Suprapubic skin (tissue), 4 donors: ENCODE measurements at regions not wholly inside any gene's neighbourhood (a gene's known extent, or its start where the extent isn't known, plus 50 kb on each side); places are given as distances from the start of the nearest gene placed in this dataset.

Experiments
- DNase-seq, 2 donors: peaks; one replicate each; pipeline ENCODE4 v3.0.0-alpha.2; 2019; ENCODE audit warnings: low spot score in 2 of 2
- H3K27ac ChIP-seq: fragments of 200-600 bp; sonication (generic); one replicate; pipeline ENCODE4 v1.5.1; 2019
- H3K27me3 ChIP-seq: fragments of 200-600 bp; sonication (generic); one replicate; pipeline ENCODE4 v1.5.1; 2019
- H3K36me3 ChIP-seq: fragments of 200-600 bp; sonication (generic); one replicate; pipeline ENCODE4 v1.5.1; 2019
- H3K4me1 ChIP-seq: fragments of 200-600 bp; sonication (generic); one replicate; pipeline ENCODE4 v1.5.1; 2019
- H3K4me3 ChIP-seq: fragments of 200-600 bp; sonication (generic); one replicate; pipeline ENCODE4 v1.5.1; 2019; ENCODE audit warnings: mild to moderate bottlenecking
- H3K9me3 ChIP-seq: fragments of 200-600 bp; sonication (generic); one replicate; pipeline ENCODE4 v1.5.1; 2019
- CTCF ChIP-seq, 2 donors: fragments of 200-600 bp in 1 of 2; fragments of 450-650 bp in 1 of 2; sonication (generic) in 1 of 2; IDR thresholded peaks; one replicate each; pipeline ENCODE4 v1.5.1; 2016 to 2019; ENCODE audit warnings: antibody characterized with exemption in 2 of 2, mild to moderate bottlenecking in 1 of 2, moderate library complexity in 1 of 2
- EP300 ChIP-seq: sonication (generic); formaldehyde crosslinking; IDR thresholded peaks from one replicate; pipeline ENCODE4 v1.6.1; 2017; ENCODE audit warnings: antibody characterized with exemption
- POLR2A ChIP-seq, 2 donors: fragments of 450-650 bp; IDR thresholded peaks; one replicate each; pipeline ENCODE4 v1.6.1; 2017; ENCODE audit warnings: antibody characterized with exemption in 2 of 2, mild to moderate bottlenecking in 2 of 2, moderate library complexity in 2 of 2
- POLR2AphosphoS5 ChIP-seq, 3 donors: sonication (generic); formaldehyde crosslinking; IDR thresholded peaks; one replicate each; pipeline ENCODE4 v1.6.1; 2017; ENCODE audit warnings: antibody characterized with exemption in 3 of 3
- WGBS: methylation state at CpG from one replicate; pipeline ENCODE4 v1.1.5; 2018; 5-methylcytosine and 5-hydroxymethylcytosine counted together

- Histone ChIP-seq H3K27ac (no peak overlapping the region), H3K4me1 (peaks cover 9% of the 10 kb centered on the region), H3K9me3 (no peaks in the 10 kb centered on the region), H3K27me3 (peaks cover 5% of the 10 kb centered on the region), H3K36me3 (no peaks in the 10 kb centered on the region), H3K4me3 (no peak overlapping the region)
- no peak for TF ChIP-seq POLR2A (IDR thresholded peaks at IDR 0.05)
- peak in 1 of 2 donors; percentile 57 for TF ChIP-seq CTCF (IDR thresholded peaks at IDR 0.05)
- 51% methylated on average over 12 of the region's 12 CpGs for WGBS
- DNase-seq, result no peak
Measured at GRCh38 chr11:32312865-32313403, 122.4 kb downstream of the WT1 start.

GRCh38 chr11:32313477-32313876, 121.9 kb downstream of the WT1 start:
- Histone ChIP-seq H3K27me3 (no peaks in the 10 kb centered on the region), H3K9me3 (no peaks in the 10 kb centered on the region), H3K36me3 (no peaks in the 10 kb centered on the region), H3K4me1 (peaks cover 9% of the 10 kb centered on the region), H3K4me3 (no peak overlapping the region), H3K27ac (no peak overlapping the region)
- TF ChIP-seq POLR2A (IDR thresholded peaks at IDR 0.05) (no peak), EP300 (no peak), POLR2AphosphoS5 (IDR thresholded peaks at IDR 0.05) (no peak), CTCF (IDR thresholded peaks at IDR 0.05) (no peak)
- DNase-seq, result no peak
- 84% methylated on average over 4 of the region's 6 CpGs for WGBS

- Histone ChIP-seq H3K27me3 (peaks cover 3% of the 10 kb centered on the region), H3K27ac (no peak overlapping the region), H3K36me3 (no peaks in the 10 kb centered on the region), H3K9me3 (no peaks in the 10 kb centered on the region), H3K4me3 (no peak overlapping the region), H3K4me1 (peaks cover 2% of the 10 kb centered on the region)
- DNase-seq, result no peak
- TF ChIP-seq POLR2A (IDR thresholded peaks at IDR 0.05) (no peak), POLR2AphosphoS5 (IDR thresholded peaks at IDR 0.05) (no peak), CTCF (IDR thresholded peaks at IDR 0.05) (no peak)
- 84% methylated on average over 4 of the region's 4 CpGs for WGBS
Measured at GRCh38 chr11:32315121-32315520, 120.2 kb downstream of the WT1 start.

- DNase-seq, result no peak
- Histone ChIP-seq H3K9me3 (no peaks in the 10 kb centered on the region), H3K4me3 (no peak overlapping the region), H3K4me1 (no peaks in the 10 kb centered on the region), H3K36me3 (no peaks in the 10 kb centered on the region), H3K27me3 (peaks cover 3% of the 10 kb centered on the region), H3K27ac (no peak overlapping the region)
- TF ChIP-seq EP300 (no peak), POLR2A (IDR thresholded peaks at IDR 0.05) (no peak), POLR2AphosphoS5 (IDR thresholded peaks at IDR 0.05) (no peak), CTCF (IDR thresholded peaks at IDR 0.05) (no peak)
- 85% methylated on average over 3 of the region's 3 CpGs for WGBS
Measured at GRCh38 chr11:32316232-32316631, 119.1 kb downstream of the WT1 start.

- DNase-seq, result no peak
- no peaks in the 10 kb centered on the region for H3K36me3 ChIP-seq
- peaks cover 9% of the 10 kb centered on the region for H3K27me3 ChIP-seq
- H3K4me1 ChIP-seq, result no peaks in the 10 kb centered on the region
- H3K9me3 ChIP-seq, result no peaks in the 10 kb centered on the region
- WGBS, result 82% methylated on average over 4 of the region's 4 CpGs
- H3K27ac ChIP-seq, result no peak overlapping the region
- TF ChIP-seq POLR2A (IDR thresholded peaks at IDR 0.05), result no peak
- TF ChIP-seq POLR2AphosphoS5 (IDR thresholded peaks at IDR 0.05), result no peak
- no peak for TF ChIP-seq CTCF (IDR thresholded peaks at IDR 0.05)
- no peak for TF ChIP-seq EP300
- no peak overlapping the region for H3K4me3 ChIP-seq
Measured at GRCh38 chr11:32316858-32317642, 118.3 kb downstream of the WT1 start.
